GM12878 (cell line): ENCODE measurements at regions not wholly inside any gene's neighbourhood (a gene's known extent, or its start where the extent isn't known, plus 50 kb on each side); places are given as distances from the start of the nearest gene placed in this dataset.
A peak's percentile ranks its signal among the peaks of the same experiment; 100 is the strongest.

ENCODE experiments used
- ATAC-seq: fragments of 200-7000 bp; cut with Tn5 transposase; 3 replicates; pipeline ENCODE4 v1.9.1; 2020; ENCODE audit warnings: mild to moderate bottlenecking, moderate library complexity
- BruUV-seq: library from RNA; stranded (reverse); fragments of 400-500 nt; replicated peaks from 2 replicates; lab custom pipeline; 2021; lab: Mats Ljungman, UMichigan
- CTCF ChIA-PET: fragments of 300-600 bp; sonication (Branson Sonifier 250); formaldehyde crosslinking; extraction: SDS; loops from one replicate; lab custom pipeline; 2021; ENCODE audit warnings: inconsistent platforms; lab: Yijun Ruan, JAX
- POLR2A ChIA-PET: fragments of 350-600 bp; formaldehyde crosslinking; extraction: SDS; loops from one replicate; lab custom pipeline; 2021; ENCODE audit warnings: inconsistent platforms; lab: Charles Lee
- RAD21 ChIA-PET: fragments of 300-600 bp; sonication (Branson Sonifier 250); formaldehyde crosslinking; loops from one replicate; lab custom pipeline; 2023; ENCODE audit warnings: antibody characterized with exemption; ENCODE audit not compliant: unreplicated experiment; lab: Charles Lee
- SMC1A ChIA-PET: fragments of 300-600 bp; sonication (Branson Sonifier 250); formaldehyde crosslinking; loops from one replicate; lab custom pipeline; 2023; ENCODE audit not compliant: unreplicated experiment, uncharacterized antibody; lab: Charles Lee
- DNase-seq: peaks from one replicate; pipeline ENCODE4 v3.0.0-alpha.2; 2011; ENCODE audit warnings: low read depth, low spot score
- FAIRE-seq: peaks from 3 replicates; lab custom pipeline; 2011; peaks lifted over from hg19 to GRCh38; lab: Jason Lieb, UNC
- H2AFZ ChIP-seq: 2 replicates; pipeline ENCODE4 v1.6.0; 2011; ENCODE audit warnings: low read depth, low read length, control low read depth; ENCODE audit not compliant: control insufficient read depth
- H3K27ac ChIP-seq: 2 replicates; pipeline ENCODE4 v1.5.1; 2011; ENCODE audit warnings: control low read depth; ENCODE audit not compliant: control insufficient read depth, insufficient read depth
- H3K27me3 ChIP-seq, 2 experiments: replicated peaks in 1 of 2; 2 replicates each; pipeline versions ENCODE4 v1.6.0 to v1.6.1; 2011; ENCODE audit warnings: low read length in 1 of 2; ENCODE audit not compliant: control insufficient read depth in 2 of 2, insufficient read depth in 2 of 2
- H3K36me3 ChIP-seq, 2 experiments: 2 replicates each; pipeline ENCODE4 v1.5.1; 2011; ENCODE audit warnings: low read length in 1 of 2; ENCODE audit not compliant: control insufficient read depth in 2 of 2, insufficient read depth in 2 of 2
- H3K4me1 ChIP-seq: 2 replicates; pipeline ENCODE4 v1.6.1; 2011; ENCODE audit warnings: mild to moderate bottlenecking, low read length, moderate library complexity, mixed read lengths; ENCODE audit not compliant: control insufficient read depth, insufficient read depth
- H3K4me2 ChIP-seq: 2 replicates; pipeline ENCODE4 v1.6.0; 2011; ENCODE audit warnings: control low read depth; ENCODE audit not compliant: control insufficient read depth, insufficient read depth
- H3K4me3 ChIP-seq: fragments of 200-600 bp; sonication (generic); 2 replicates; pipeline ENCODE4 v1.5.1; 2016
- H3K79me2 ChIP-seq: 2 replicates; pipeline ENCODE4 v1.6.0; 2011; ENCODE audit warnings: low read length; ENCODE audit not compliant: control insufficient read depth, insufficient read depth
- H3K9ac ChIP-seq: 2 replicates; pipeline ENCODE4 v1.8.0; 2011; ENCODE audit warnings: low read length, control low read depth, mixed read lengths; ENCODE audit not compliant: control insufficient read depth, insufficient read depth
- H3K9me3 ChIP-seq: replicated peaks from 3 replicates; pipeline ENCODE4 v1.5.1; 2011; ENCODE audit warnings: mild to moderate bottlenecking, low read length; ENCODE audit not compliant: control insufficient read depth, insufficient read depth
- H4K20me1 ChIP-seq: 2 replicates; pipeline ENCODE4 v1.6.0; 2011; ENCODE audit not compliant: control insufficient read depth, insufficient read depth
- CUX1 ChIP-seq: IDR thresholded peaks from 2 replicates; pipeline ENCODE4 v1.6.1; 2012; ENCODE audit warnings: improper control_type of control experiment, low read depth, low read length; ENCODE audit not compliant: insufficient replicate concordance
- E2F4 ChIP-seq: IDR thresholded peaks from 2 replicates; pipeline ENCODE4 v1.6.1; 2012; ENCODE audit warnings: low read depth, low read length, improper control_type of control experiment
- JUND ChIP-seq: IDR thresholded peaks from 2 replicates; pipeline ENCODE4 v1.6.1; 2012; ENCODE audit warnings: low read depth, mild to moderate bottlenecking, low read length, improper control_type of control experiment, moderate library complexity
- PML ChIP-seq: IDR thresholded peaks from 2 replicates; pipeline ENCODE4 v1.6.1; 2012; ENCODE audit warnings: low read length, inconsistent platforms
- RB1 ChIP-seq: fragments of 450-650 bp; formaldehyde crosslinking; IDR thresholded peaks from 2 replicates; pipeline ENCODE4 v1.6.1; 2017; ENCODE audit warnings: mild to moderate bottlenecking, borderline replicate concordance
- RUNX3 ChIP-seq: IDR thresholded peaks from 2 replicates; pipeline ENCODE4 v1.6.1; 2012; ENCODE audit warnings: low read length, inconsistent platforms
- SIX5 ChIP-seq: IDR thresholded peaks from 2 replicates; pipeline ENCODE4 v1.6.1; 2011; ENCODE audit warnings: mild to moderate bottlenecking, low read depth, low read length, moderate library complexity; ENCODE audit not compliant: severe bottlenecking
- SMAD5 ChIP-seq: IDR thresholded peaks from 2 replicates; pipeline ENCODE4 v1.6.1; 2016; ENCODE audit warnings: antibody characterized with exemption, low read depth
- SMARCA5 ChIP-seq: fragments of 450-650 bp; IDR thresholded peaks from 2 replicates; pipeline ENCODE4 v1.6.1; 2017; ENCODE audit warnings: mild to moderate bottlenecking
- WGBS: methylation state at CpG from one replicate; pipeline ENCODE4 v1.1.6; 2016; ENCODE audit warnings: low lambda C conversion rate; ENCODE audit not compliant: insufficient replicate concordance, insufficient coverage; ENCODE audit errors: missing lambda C conversion rate; 5-methylcytosine and 5-hydroxymethylcytosine counted together
- in situ Hi-C: fragments of 300-500 bp; cut with MboI; formaldehyde crosslinking; loops from 9 replicates; pipeline ENCODE4 v1.14.3; 2018; ENCODE audit warnings: mixed read lengths
- intact Hi-C: fragments of 100-400 bp; cut with micrococcal nuclease; formaldehyde crosslinking; loops from one replicate; pipeline ENCODE4 v1.14.2; 2022; ENCODE audit not compliant: unreplicated experiment

- FAIRE-seq (no peak), DNase-seq (peak; percentile 41), ATAC-seq (peak; percentile 66)
- H2AFZ ChIP-seq, result no peak overlapping the region
- ChIA-PET SMC1A (interaction anchor here (0.6 to 1.5 kb wide), 6 partner anchors 8 to 74 kb away, joined by 3 to 7 read pairs (median 4); no protein-coding TSS in a partner anchor), RAD21 (interaction anchor here (2.2 kb wide), 1 partner anchor 37 kb away, joined by 9 read pairs; no protein-coding TSS in a partner anchor), POLR2A (no interaction called here), CTCF (interaction anchor here (0.6 to 1.7 kb wide), 3 partner anchors 10 to 1091 kb away, joined by 3 to 7 read pairs (median 4); no protein-coding TSS in a partner anchor)
- H3K9me3 ChIP-seq, result no peaks in the 10 kb centered on the region; the same call in 1 of the 3 replicates
- in situ Hi-C loops (no loop called here), intact Hi-C loops (no loop called here)
- H3K9ac ChIP-seq, result no peak overlapping the region
- H3K4me2 ChIP-seq, result no peak overlapping the region
- no peak overlapping the region for H3K27ac ChIP-seq
- no peaks in the 10 kb centered on the region for H3K36me3 ChIP-seq
- H3K4me3 ChIP-seq, result no peak overlapping the region
- peaks cover 23% of the 10 kb centered on the region for H3K4me1 ChIP-seq
- TF ChIP-seq RUNX3 (peak; percentile 41; the same call in 1 of the 2 replicates), SMARCA5 (no peak)
- no peaks in the 10 kb centered on the region for H4K20me1 ChIP-seq
- WGBS, result 41% methylated on average over 5 of the region's 5 CpGs
- no peaks in the 10 kb centered on the region for H3K79me2 ChIP-seq
- no TSS peak for BruUV-seq
- H3K27me3 ChIP-seq, result no peaks in the 10 kb centered on the region
Measured at GRCh38 chr11:71381781-71382505, 66.2 kb downstream of the DHCR7 start.

- intact Hi-C loops, result no loop called here
- H3K79me2 ChIP-seq, result no peaks in the 10 kb centered on the region
- SMC1A ChIA-PET, result no interaction called here
- no peak for TF ChIP-seq PML
- no peak for TF ChIP-seq SMAD5
- TF ChIP-seq RB1, result no peak
- no peak for TF ChIP-seq JUND
- TF ChIP-seq E2F4, result no peak
- TF ChIP-seq SIX5, result no peak
- TF ChIP-seq CUX1, result no peak
Measured at GRCh38 chr11:71379701-71380100, 68.5 kb downstream of the DHCR7 start.

More at GRCh38 chr11:71379701-71380100, 68.5 kb downstream of the DHCR7 start:
- FAIRE-seq (no peak), DNase-seq (no peak), ATAC-seq (no peak)
- Histone ChIP-seq H3K9ac (no peak overlapping the region), H3K27me3 (no peaks in the 10 kb centered on the region), H3K9me3 (no peaks in the 10 kb centered on the region; the same call in 1 of the 3 replicates), H3K36me3 (no peaks in the 10 kb centered on the region), H2AFZ (no peak overlapping the region), H3K27ac (no peak overlapping the region), H3K4me2 (no peak overlapping the region), H4K20me1 (no peaks in the 10 kb centered on the region), H3K4me1 (peaks cover 28% of the 10 kb centered on the region), H3K4me3 (no peak overlapping the region)
- in situ Hi-C loops, result no loop called here
- WGBS, result 42% methylated on average over 2 of the region's 2 CpGs
- BruUV-seq, result no TSS peak
- ChIA-PET RAD21 (no interaction called here), CTCF (no interaction called here), POLR2A (no interaction called here)
